Psoas muscle (tissue), 7 donors: ENCODE measurements at regions not wholly inside any gene's neighbourhood (a gene's known extent, or its start where the extent isn't known, plus 50 kb on each side); places are given as distances from the start of the nearest gene placed in this dataset.

Experiments
- ATAC-seq, 4 donors: fragments of 200-7000 bp; cut with Tn5 transposase; one replicate each; pipeline ENCODE4 v1.9.1; 2020; ENCODE audit warnings: moderate library complexity in 3 of 4, mild to moderate bottlenecking in 2 of 4
- DNase-seq, 2 donors: peaks; one replicate each; pipeline ENCODE4 v3.0.0-alpha.2; 2020
- H3K27ac ChIP-seq: fragments of 200-600 bp; one replicate; pipeline ENCODE4 v1.8.0; 2022
- H3K27me3 ChIP-seq, 3 donors: fragments of 200-600 bp in 1 of 3; one replicate each; pipeline versions ENCODE4 v1.6.1 to v1.8.0; 2013 to 2022; ENCODE audit warnings: low read length in 2 of 3, mild to moderate bottlenecking in 2 of 3, moderate library complexity in 1 of 3; ENCODE audit not compliant: insufficient read depth in 3 of 3
- H3K36me3 ChIP-seq, 2 donors: fragments of 200-600 bp in 1 of 2; one replicate each; pipeline versions ENCODE4 v1.6.1 to v1.8.0; 2013 to 2022; ENCODE audit warnings: low read depth in 1 of 2, mild to moderate bottlenecking in 1 of 2, moderate library complexity in 1 of 2; ENCODE audit not compliant: insufficient read depth in 1 of 2
- H3K4me1 ChIP-seq: fragments of 200-600 bp; one replicate; pipeline ENCODE4 v1.8.0; 2022
- H3K4me3 ChIP-seq: fragments of 200-600 bp; one replicate; pipeline ENCODE4 v1.8.0; 2022; ENCODE audit warnings: mild to moderate bottlenecking
- H3K9me3 ChIP-seq: fragments of 200-600 bp; one replicate; pipeline ENCODE4 v1.8.0; 2022
- CTCF ChIP-seq: fragments of 200-600 bp; IDR thresholded peaks from one replicate; pipeline ENCODE4 v1.8.0; 2022; ENCODE audit warnings: antibody characterized with exemption
- WGBS, 3 donors: extraction: QIAGEN DNeasy Blood & Tissue Kit; methylation state at CpG; one replicate each; pipeline versions ENCODE4 v1.1.6 to v1.1.7; 2013; 5-methylcytosine and 5-hydroxymethylcytosine counted together
- intact Hi-C, 2 donors: fragments of 100-400 bp; cut with DNase I; formaldehyde crosslinking; loops; one replicate each; pipeline versions ENCODE4 v1.11.0 to v1.14.2; 2022
- donor health status: healthy with polysubstance abuse.
- donor health status: DM: no; HTN: no; CAD: no; lungs with moderate emphysema.
- donor health status: Bipolar disorder and iron deficiency.
- donor health status: healthy.
- donor health status: DM: yes; HTN: yes; CAD: no.
- donor health status: DM: no; HTN: no; CAD: no.
- donor health status: DM: yes; HTN: yes; CAD: no.

DNA sequence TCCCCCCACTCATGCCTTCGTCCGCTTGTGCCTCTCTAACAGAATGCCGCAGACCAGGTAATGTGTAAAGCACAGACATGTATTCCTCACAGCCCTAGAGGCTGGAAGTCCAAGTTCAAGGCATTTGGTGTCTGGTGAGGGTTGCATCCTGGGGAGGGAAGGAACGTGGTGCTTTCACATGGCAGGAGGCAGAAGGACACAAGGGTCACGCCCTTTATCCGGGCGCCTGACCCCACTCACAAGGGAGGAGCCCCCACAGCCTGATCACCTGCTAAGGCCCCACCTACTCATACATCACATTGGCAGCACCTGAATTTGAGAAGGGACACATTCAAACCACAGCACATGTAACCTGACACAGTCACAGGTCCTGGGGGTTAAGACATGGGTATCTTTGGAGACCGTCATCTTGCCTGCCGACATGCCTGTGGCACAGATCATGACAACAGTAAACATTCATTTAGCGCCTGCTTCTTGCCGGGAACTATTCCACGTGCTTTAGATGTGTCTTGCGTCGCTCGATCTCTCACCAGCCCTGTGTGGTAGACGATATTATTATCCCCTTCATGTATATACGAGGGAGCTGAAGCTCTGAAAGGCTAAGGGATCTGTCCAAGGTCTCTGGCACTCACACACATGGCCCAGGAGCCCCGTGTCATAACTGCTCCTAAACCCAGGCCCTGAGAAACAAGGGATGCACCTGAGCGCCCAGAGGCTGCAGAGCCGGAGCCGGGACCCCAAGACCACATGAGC, 235.6 kb downstream of the NPHP4 start:
- no peaks in the 10 kb centered on the region for H3K36me3 ChIP-seq
- WGBS, 3 donors = 74 to 79% (median 76%) methylated on average over 21 of the region's 21 CpGs
- no peak overlapping the region for H3K4me3 ChIP-seq
- H3K27ac ChIP-seq = no peak overlapping the region
- DNase-seq (no peak), ATAC-seq (no peak)
- H3K9me3 ChIP-seq = no peaks in the 10 kb centered on the region
- peaks cover 0 to 10% (median 3%) of the 10 kb centered on the region in 3 donors for H3K27me3 ChIP-seq
- intact Hi-C loops = no loop called here
- no peak for TF ChIP-seq CTCF
- no peaks in the 10 kb centered on the region for H3K4me1 ChIP-seq

- 85 to 89% (median 88%) methylated on average over 16 of the region's 16 CpGs for WGBS, 3 donors
- Histone ChIP-seq H3K27ac (no peak overlapping the region), H3K36me3 (no peaks in the 10 kb centered on the region), H3K27me3 (peaks cover 0 to 10% (median 3%) of the 10 kb centered on the region in 3 donors), H3K4me1 (no peaks in the 10 kb centered on the region), H3K9me3 (no peaks in the 10 kb centered on the region), H3K4me3 (no peak overlapping the region)
- intact Hi-C loops = no loop called here
- DNase-seq = no peak
- no peak for TF ChIP-seq CTCF
- no peak for ATAC-seq
Observed at GRCh38 chr1:5755552-5756125, 236.6 kb downstream of the NPHP4 start.

DNA sequence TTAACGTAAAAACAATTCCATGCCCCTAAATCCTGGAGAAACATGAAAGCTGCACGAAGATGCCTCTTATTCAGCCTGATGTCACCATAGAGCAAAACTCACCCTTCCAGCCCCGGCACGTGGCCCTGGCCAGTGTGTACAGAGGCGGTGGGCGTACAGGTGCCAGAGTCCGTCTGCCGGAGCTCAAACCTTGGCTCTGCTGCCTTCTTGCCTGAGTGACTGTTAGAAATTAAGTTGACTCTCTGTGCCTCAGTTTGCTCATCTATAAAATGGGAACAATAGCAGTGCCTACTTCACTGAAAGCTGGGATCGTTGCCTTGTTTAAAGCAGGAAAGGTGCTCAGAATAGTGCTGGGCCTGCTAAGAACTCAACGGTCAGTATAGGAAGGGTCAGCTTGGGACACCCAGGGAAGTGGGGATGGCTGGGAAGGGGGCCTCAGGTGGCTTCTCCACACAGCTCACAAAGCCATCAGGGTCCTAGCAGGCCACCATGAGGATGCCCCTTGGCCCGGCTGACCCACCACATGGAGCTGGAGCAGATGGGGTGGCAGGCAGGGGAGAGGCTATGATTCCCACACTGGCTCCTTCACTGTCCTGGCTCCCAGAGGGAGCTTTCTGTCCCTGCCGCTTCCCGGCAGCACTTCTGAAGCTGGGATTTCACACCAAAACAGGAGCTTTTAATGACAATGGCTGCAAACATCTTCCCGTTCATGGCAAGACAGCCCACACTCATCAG, 237.2 kb downstream of the NPHP4 start:
- intact Hi-C loops = no loop called here
- Histone ChIP-seq H3K27me3 (peaks cover 0 to 10% (median 3%) of the 10 kb centered on the region in 3 donors), H3K4me3 (no peak overlapping the region), H3K4me1 (no peaks in the 10 kb centered on the region), H3K9me3 (no peaks in the 10 kb centered on the region), H3K36me3 (no peaks in the 10 kb centered on the region), H3K27ac (no peak overlapping the region)
- no peak for TF ChIP-seq CTCF
- no peak for ATAC-seq
- WGBS, 3 donors = 81 to 85% (median 83%) methylated on average over 14 of the region's 14 CpGs
- no peak for DNase-seq

GRCh38 chr1:5753549-5754421, 238.4 kb downstream of the NPHP4 start:
- no peak for TF ChIP-seq CTCF
- 84 to 85% (median 84%) methylated on average over 23 of the region's 23 CpGs for WGBS, 3 donors
- Histone ChIP-seq H3K36me3 (no peaks in the 10 kb centered on the region), H3K4me3 (no peak overlapping the region), H3K27ac (no peak overlapping the region), H3K9me3 (no peaks in the 10 kb centered on the region), H3K27me3 (peaks cover 0 to 17% (median 6%) of the 10 kb centered on the region in 3 donors), H3K4me1 (no peaks in the 10 kb centered on the region)
- ATAC-seq (no peak), DNase-seq (no peak)
- intact Hi-C loops = no loop called here
